HCT116 (cell line): ENCODE measurements at regions not wholly inside any gene's neighbourhood (a gene's known extent, or its start where the extent isn't known, plus 50 kb on each side); places are given as distances from the start of the nearest gene placed in this dataset.

Source experiments
- CTCF ChIP-seq, 3 experiments: fragments of 200-600 bp in 1 of 3; sonication (generic) in 1 of 3; IDR thresholded peaks in 2 of 3; conservative IDR thresholded peaks in 1 of 3; 2 replicates each; pipeline ENCODE4 v1.5.1; 2012 to 2017; ENCODE audit warnings: low read depth in 2 of 3, low read length in 2 of 3, antibody characterized with exemption in 1 of 3, borderline replicate concordance in 1 of 3, control low read depth in 1 of 3, mild to moderate bottlenecking in 1 of 3, mixed read lengths in 1 of 3, mixed run types in 1 of 3, moderate library complexity in 1 of 3; ENCODE audit not compliant: insufficient read depth in 1 of 3
- EZH2 ChIP-seq: fragments of 200-600 bp; sonication (generic); IDR thresholded peaks from 2 replicates; pipeline ENCODE4 v1.6.1; 2017; ENCODE audit warnings: antibody characterized with exemption, mixed run types
- POLR2A ChIP-seq: IDR thresholded peaks from 2 replicates; pipeline ENCODE4 v1.7.0; 2011; ENCODE audit warnings: borderline replicate concordance; ENCODE audit not compliant: insufficient read depth, insufficient read length; ENCODE audit errors: extremely low read depth
- POLR2AphosphoS5 ChIP-seq: IDR thresholded peaks from 2 replicates; pipeline ENCODE4 v1.6.1; 2011; ENCODE audit warnings: mild to moderate bottlenecking, low read depth, low read length, moderate library complexity
- RAD21 ChIP-seq: IDR thresholded peaks from 2 replicates; pipeline ENCODE4 v1.6.1; 2012; ENCODE audit warnings: low read depth, mild to moderate bottlenecking
- YY1 ChIP-seq: IDR thresholded peaks from 2 replicates; pipeline ENCODE4 v1.6.1; 2011; ENCODE audit warnings: low read length, low read depth, moderate library complexity, mild to moderate bottlenecking; ENCODE audit not compliant: insufficient replicate concordance; ENCODE audit errors: extremely low read depth

DNA sequence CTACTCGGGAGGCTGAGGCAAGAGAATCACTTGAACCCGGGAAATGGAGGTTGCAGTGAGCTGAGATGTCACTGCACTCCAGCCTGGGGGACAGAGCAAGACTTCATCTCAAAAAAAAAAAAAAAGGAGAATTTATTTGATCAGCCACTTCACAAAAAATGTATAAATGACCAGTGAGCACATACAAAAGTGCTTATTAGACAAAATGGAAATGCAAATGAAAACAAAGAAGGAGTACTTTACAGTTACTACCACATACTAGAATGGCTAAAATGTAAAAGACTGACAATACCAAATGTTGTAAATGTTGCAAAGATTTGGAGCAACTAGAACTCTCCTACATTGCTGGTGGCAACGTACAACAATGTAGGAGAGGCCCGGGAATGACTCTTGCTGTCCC is 241.8 kb upstream of the SOX9 start:
- TF ChIP-seq CTCF (IDR thresholded peaks at IDR 0.05 in 2 of 3, conservative IDR thresholded peaks at IDR 0.05 in 1 of 3; ENCODE audit: borderline replicate concordance in 1 of 3, insufficient read depth in 1 of 3, low read depth in 2 of 3, low read length in 2 of 3) (no peak), RAD21 (no peak), POLR2AphosphoS5 (no peak), EZH2 (no peak), POLR2A (no peak), YY1 (no peak)
